Type B pancreatic cell (in vitro differentiated cells): ENCODE measurements at regions not wholly inside any gene's neighbourhood (a gene's known extent, or its start where the extent isn't known, plus 50 kb on each side); places are given as distances from the start of the nearest gene placed in this dataset.

Experiments
- DNase-seq: peaks from one replicate; pipeline ENCODE4 v3.0.0; 2021; ENCODE audit warnings: mixed read lengths; ENCODE audit not compliant: unreplicated experiment; ENCODE audit errors: extremely low spot score
- H3K27ac Mint-ChIP-seq: 2 replicates; pipeline ENCODE4 v1.8.0; 2021; ENCODE audit warnings: mild to moderate bottlenecking, mixed read lengths
- H3K27me3 Mint-ChIP-seq: 2 replicates; pipeline ENCODE4 v1.8.0; 2021; ENCODE audit warnings: mixed read lengths
- H3K36me3 Mint-ChIP-seq: 2 replicates; pipeline ENCODE4 v1.8.0; 2021; ENCODE audit warnings: mixed read lengths
- H3K4me1 Mint-ChIP-seq: one replicate; pipeline ENCODE4 v1.8.0; 2021; ENCODE audit warnings: mixed read lengths; ENCODE audit not compliant: unreplicated experiment
- H3K4me3 Mint-ChIP-seq: 2 replicates; pipeline ENCODE4 v1.8.0; 2021; ENCODE audit warnings: mild to moderate bottlenecking, mixed read lengths
- H3K9me3 Mint-ChIP-seq: 2 replicates; pipeline ENCODE4 v1.8.0; 2021; ENCODE audit warnings: mixed read lengths
- TF ChIP-seq, protein P1 (sequence below): fragments of 200-600 bp; sonication (generic); conservative IDR thresholded peaks from 2 replicates; pipeline ENCODE4 v1.5.0; 2021; ENCODE audit warnings: antibody characterized with exemption, mild to moderate bottlenecking

DNA sequence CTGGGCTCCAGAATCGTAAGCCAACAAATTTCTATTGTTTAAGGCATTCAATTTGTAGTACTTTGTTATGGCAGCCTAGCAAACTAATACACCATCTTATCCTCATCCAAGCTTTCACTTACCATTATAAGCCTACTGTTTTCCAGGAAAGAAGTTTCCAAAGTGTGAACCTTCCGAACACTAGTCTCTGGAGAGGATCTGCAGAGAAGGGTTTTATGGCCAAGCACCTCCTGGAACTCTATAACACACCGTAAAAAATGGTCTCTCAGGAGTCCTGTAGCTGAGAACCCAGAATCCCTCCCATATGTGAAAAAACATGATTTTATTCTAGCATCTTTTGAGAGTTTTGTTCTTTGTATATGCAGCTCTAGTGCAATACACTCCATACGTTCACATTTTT lies 142.1 kb downstream of the POSTN start:
- H3K9me3 Mint-ChIP-seq = no peaks in the 10 kb centered on the region
- H3K36me3 Mint-ChIP-seq = no peaks in the 10 kb centered on the region
- no peak overlapping the region for H3K27ac Mint-ChIP-seq
- DNase-seq = no peak
- H3K27me3 Mint-ChIP-seq = no peaks in the 10 kb centered on the region
- H3K4me1 Mint-ChIP-seq = peaks cover 7% of the 10 kb centered on the region
- H3K4me3 Mint-ChIP-seq = no peak overlapping the region
- TF ChIP-seq, protein P1, sequence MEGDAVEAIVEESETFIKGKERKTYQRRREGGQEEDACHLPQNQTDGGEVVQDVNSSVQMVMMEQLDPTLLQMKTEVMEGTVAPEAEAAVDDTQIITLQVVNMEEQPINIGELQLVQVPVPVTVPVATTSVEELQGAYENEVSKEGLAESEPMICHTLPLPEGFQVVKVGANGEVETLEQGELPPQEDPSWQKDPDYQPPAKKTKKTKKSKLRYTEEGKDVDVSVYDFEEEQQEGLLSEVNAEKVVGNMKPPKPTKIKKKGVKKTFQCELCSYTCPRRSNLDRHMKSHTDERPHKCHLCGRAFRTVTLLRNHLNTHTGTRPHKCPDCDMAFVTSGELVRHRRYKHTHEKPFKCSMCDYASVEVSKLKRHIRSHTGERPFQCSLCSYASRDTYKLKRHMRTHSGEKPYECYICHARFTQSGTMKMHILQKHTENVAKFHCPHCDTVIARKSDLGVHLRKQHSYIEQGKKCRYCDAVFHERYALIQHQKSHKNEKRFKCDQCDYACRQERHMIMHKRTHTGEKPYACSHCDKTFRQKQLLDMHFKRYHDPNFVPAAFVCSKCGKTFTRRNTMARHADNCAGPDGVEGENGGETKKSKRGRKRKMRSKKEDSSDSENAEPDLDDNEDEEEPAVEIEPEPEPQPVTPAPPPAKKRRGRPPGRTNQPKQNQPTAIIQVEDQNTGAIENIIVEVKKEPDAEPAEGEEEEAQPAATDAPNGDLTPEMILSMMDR = no peak

DNA sequence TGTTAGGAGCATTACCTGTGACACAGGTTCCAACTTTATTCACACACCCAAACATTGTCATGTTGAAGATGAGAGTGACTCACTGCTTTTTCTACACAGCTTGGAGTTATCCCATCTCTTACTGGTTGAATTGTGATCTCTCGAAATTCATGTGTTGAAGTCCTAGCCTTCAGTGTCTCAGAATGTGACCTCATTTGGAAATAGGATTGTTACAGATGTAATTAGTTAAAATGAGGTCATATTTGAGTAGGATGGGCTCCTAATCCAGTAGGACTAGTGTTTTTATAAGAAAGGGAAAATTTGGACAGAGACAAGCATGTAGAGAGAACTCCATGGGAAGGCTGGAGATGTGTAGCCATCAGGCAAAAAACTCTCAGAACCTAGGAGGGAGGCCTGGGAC lies 142.5 kb downstream of the POSTN start:
- no peak for DNase-seq
- Mint-ChIP-seq H3K27ac (no peak overlapping the region), H3K4me3 (no peak overlapping the region), H3K36me3 (no peaks in the 10 kb centered on the region), H3K27me3 (no peaks in the 10 kb centered on the region), H3K4me1 (peaks cover 7% of the 10 kb centered on the region), H3K9me3 (no peaks in the 10 kb centered on the region)
- TF ChIP-seq, protein P1 = no peak

DNA sequence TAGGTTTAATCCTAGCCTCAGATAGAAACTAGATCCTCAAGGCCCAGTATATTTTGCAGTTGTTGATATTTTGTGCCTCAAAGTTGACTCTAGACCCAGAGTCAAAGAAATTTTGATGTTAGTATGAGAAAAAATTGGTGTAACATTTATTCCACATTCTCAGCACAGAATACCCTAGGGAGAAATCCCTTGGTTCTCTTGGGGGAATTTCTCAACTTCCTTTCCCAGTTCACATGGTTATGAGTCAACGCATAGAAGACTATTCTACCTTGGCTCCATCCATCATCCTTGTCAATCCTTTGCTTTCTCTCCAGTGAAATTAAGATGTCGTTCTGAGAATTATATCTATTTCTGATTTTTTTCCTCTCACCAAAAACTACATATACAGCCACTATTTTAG lies 145.3 kb downstream of the POSTN start:
- H3K9me3 Mint-ChIP-seq = no peaks in the 10 kb centered on the region
- no peak overlapping the region for H3K27ac Mint-ChIP-seq
- no peak for DNase-seq

DNA sequence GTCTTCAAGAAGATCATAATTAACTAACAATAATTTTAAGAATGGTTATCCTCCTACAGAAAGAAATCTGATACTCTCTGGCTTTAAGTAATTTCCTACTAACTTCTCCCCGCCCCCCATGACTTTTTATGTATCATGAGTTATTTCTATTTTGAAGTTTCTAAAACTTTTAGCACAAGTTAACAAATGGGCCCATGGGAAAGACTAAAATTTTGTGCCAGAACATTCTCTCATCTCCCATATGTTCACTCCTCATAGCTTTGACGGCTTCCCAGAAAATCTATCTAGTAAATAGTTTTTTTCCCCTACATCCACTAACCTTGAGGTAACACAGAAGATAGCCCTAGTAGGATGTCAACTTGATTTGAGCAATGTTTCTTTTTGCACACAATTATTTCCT lies 148.3 kb downstream of the POSTN start:
- Mint-ChIP-seq H3K27ac (no peak overlapping the region), H3K36me3 (no peaks in the 10 kb centered on the region), H3K27me3 (no peaks in the 10 kb centered on the region)

More for the DNA sequence above, 145.3 kb downstream of the POSTN start:
- Mint-ChIP-seq H3K4me3 (no peak overlapping the region), H3K36me3 (no peaks in the 10 kb centered on the region), H3K4me1 (no peaks in the 10 kb centered on the region), H3K27me3 (no peaks in the 10 kb centered on the region)
- TF ChIP-seq, protein P1 = no peak

DNA sequence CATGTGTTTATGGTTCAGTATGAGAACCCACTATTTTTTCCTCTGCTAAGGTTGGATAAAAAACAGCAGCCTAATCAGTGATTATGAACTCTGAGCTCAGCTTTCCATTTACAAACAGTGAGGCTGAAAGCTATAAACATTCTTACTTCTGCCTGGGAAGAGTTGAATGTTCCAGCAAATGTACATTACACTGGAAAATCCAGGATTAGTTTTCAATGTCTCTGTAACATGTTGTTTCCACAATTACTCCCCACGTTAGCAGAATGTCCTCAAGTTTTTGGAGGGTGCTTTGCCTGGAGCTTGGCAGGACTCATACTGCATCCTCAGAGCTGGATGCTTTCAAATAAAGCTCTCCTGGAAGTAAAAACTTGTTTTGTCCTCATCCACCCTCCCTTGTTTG lies 150.4 kb downstream of the POSTN start:
- Mint-ChIP-seq H3K4me1 (no peaks in the 10 kb centered on the region), H3K9me3 (no peaks in the 10 kb centered on the region), H3K36me3 (no peaks in the 10 kb centered on the region), H3K27ac (no peak overlapping the region), H3K4me3 (no peak overlapping the region), H3K27me3 (no peaks in the 10 kb centered on the region)
- TF ChIP-seq, protein P1 = no peak
- no peak for DNase-seq

More for the DNA sequence above, 148.3 kb downstream of the POSTN start:
- Mint-ChIP-seq H3K4me1 (no peaks in the 10 kb centered on the region), H3K9me3 (no peaks in the 10 kb centered on the region), H3K4me3 (no peak overlapping the region)
- DNase-seq = no peak
- TF ChIP-seq, protein P1 = no peak

DNA sequence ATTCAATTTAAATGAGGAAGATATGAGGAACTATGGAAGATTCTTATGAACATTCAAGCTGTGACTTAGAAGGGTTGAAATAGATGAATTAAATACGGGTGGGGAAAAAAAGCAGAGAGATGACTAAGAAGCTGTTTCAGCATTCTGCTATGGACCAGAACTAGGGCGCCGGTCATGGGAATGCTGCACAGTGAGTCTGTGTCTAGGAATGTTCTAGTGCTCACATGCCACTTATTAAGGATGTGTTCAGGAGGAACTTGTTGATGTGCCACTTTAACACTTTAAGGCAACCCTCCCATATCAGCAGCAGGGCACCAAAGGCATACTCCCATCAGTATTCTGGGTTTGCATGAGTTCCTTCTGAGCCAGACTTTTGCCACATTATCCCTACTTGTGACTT lies 152.1 kb downstream of the POSTN start:
- TF ChIP-seq, protein P1 = no peak
- no peak for DNase-seq
- Mint-ChIP-seq H3K36me3 (no peaks in the 10 kb centered on the region), H3K27ac (no peak overlapping the region), H3K4me1 (no peaks in the 10 kb centered on the region), H3K27me3 (no peaks in the 10 kb centered on the region), H3K9me3 (no peaks in the 10 kb centered on the region), H3K4me3 (no peak overlapping the region)
